ENCODE measurements at regions not wholly inside any gene's neighbourhood (a gene's known extent, or its start where the extent isn't known, plus 50 kb on each side); places are given as distances from the start of the nearest gene placed in this dataset.
"Not testable (repeated sequence)": the region's sequence is repeated elsewhere in the genome, so short reads cannot be mapped to it uniquely, and the experiment has no call there.

DNA sequence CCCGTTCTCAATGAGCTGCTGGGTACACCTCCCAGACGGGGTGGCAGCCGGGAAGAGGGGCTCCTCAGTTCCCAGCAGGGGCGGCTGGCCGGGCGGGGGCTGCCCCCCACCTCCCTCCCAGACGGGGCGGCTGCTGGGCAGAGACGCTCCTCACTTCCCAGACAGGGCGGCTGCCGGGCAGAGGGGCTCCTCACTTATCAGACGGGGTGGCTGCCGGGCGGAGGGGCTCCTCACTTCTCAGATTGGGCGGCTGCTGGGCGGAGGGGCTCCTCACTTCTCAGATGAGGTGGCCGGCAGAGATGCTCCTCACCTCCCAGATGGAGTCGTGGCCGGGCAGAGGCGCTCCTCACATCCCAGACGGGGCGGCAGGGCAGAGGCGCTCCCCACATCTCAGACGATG lies 559.0 kb downstream of the CD109 start:
- TF ChIP-seq EZH2 (IDR thresholded peaks at IDR 0.05; ENCODE audit: borderline replicate concordance, low read length): not testable (repeated sequence)
- TF ChIP-seq, protein P1, sequence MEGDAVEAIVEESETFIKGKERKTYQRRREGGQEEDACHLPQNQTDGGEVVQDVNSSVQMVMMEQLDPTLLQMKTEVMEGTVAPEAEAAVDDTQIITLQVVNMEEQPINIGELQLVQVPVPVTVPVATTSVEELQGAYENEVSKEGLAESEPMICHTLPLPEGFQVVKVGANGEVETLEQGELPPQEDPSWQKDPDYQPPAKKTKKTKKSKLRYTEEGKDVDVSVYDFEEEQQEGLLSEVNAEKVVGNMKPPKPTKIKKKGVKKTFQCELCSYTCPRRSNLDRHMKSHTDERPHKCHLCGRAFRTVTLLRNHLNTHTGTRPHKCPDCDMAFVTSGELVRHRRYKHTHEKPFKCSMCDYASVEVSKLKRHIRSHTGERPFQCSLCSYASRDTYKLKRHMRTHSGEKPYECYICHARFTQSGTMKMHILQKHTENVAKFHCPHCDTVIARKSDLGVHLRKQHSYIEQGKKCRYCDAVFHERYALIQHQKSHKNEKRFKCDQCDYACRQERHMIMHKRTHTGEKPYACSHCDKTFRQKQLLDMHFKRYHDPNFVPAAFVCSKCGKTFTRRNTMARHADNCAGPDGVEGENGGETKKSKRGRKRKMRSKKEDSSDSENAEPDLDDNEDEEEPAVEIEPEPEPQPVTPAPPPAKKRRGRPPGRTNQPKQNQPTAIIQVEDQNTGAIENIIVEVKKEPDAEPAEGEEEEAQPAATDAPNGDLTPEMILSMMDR (IDR thresholded peaks at IDR 0.05; ENCODE audit: low read length): not testable (repeated sequence)
